ENCODE measurements at regions not wholly inside any gene's neighbourhood (a gene's known extent, or its start where the extent isn't known, plus 50 kb on each side); places are given as distances from the start of the nearest gene placed in this dataset.
"Not testable (repeated sequence)": the region's sequence is repeated elsewhere in the genome, so short reads cannot be mapped to it uniquely, and the experiment has no call there.

DNA sequence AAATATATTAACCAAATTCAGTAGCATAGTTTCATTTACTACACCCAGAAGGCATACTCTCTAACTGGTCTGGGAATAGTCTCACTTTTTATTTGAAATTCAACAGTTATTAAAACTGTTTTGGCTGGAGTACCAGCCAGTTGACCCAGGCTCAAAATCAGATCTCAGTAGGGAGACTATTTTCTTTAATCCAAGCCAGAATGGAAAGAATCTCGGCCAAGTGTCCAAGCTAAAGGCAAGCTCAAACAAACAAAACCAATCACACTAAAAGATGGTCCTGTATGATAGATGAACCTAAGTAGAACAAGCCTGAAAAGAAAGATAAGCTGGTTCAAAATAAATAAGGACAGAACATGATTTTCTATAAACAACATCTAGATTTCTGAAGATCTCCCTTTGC, 259.6 kb upstream of the POM121L12 start:
- no peak for FAIRE-seq

DNA sequence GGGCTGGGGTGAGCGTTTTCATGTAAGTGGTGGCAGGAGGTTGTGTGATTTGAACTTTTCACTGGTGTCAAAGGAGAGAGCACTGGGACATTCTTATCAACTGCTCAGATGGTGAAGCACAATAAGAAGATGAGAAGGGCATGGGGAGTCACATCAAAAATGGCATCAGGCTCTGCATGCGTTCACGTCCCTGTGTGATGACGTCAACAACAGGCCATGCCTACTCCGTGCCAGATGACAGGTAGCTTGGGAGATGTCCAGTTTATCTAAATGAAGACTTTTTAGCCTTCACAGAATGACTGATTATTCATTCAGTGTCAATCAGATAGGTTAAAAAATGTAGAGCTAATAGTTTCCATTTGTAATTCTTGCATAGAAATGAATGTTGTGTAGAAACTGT, 264.3 kb upstream of the POM121L12 start:
- FAIRE-seq = no peak

DNA sequence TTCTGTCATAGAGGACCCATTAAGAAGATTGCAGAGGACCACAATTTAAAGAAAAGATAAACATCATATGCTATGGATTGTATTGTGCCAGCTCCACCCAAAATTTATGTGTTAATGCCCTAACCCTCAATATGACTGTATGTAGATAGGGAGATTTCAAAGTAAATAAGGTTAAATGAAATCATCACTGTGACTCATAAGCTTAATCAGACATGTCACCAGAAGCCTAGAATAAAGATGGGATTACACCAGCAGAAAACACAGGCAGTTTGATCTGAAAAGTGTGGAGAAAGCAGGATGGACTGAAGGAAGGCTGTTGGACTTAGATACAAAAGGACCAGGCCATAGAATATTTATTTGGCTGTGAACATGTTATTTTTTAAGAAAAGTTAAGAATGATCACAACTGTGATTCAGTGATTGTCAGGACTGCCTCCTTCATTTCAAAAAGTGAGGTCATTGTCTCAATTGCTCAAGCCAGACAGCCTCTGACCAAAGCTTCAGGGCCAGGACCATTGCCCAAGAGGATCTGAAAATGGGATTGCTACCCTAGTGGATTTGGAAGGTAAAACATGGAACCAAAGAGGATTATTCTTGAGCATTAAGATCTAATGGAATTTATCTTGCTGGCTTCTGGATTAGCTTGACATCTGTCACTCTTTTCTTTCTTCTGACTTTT, 270.8 kb upstream of the POM121L12 start:
- no peak for FAIRE-seq

DNA sequence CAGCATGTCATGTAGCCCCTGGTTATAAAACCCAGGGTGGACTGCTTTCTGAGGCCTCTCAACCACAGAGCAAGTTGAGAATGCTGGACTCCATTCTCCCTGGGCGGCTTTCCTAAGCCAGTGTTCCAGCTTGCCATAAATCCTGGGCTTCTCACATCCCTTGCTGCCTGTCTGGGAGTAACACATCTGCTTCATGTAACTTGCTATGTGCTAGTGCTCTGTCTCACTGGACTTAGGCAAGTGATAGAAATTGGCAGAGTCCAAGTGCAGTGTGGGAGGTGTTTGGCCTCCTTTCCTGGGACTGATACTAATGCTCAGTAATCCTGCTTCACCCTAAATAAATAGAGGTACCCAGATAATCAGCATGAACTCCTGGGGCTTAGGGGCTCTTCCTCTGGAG, 277.1 kb upstream of the POM121L12 start:
- no peak for FAIRE-seq

DNA sequence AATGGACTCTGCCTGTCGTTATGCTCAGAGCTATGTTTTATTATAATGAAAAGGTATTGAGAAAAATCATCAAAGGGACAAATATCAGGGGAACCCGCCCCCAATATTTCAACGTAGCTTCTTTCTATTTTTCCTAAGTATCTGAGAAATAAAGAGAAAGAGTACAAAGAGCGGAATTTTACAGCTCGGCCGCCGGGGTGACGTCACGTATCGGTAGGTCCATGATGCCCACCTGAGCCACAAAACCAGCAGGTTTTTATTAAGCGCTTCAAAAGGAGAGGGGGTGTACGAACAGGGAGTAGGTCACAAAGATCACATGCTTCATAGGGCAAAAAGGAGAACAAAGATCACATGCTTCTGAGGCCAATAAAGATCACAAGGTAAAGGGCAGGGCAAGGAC, 281.6 kb upstream of the POM121L12 start:
- no peak for FAIRE-seq

DNA sequence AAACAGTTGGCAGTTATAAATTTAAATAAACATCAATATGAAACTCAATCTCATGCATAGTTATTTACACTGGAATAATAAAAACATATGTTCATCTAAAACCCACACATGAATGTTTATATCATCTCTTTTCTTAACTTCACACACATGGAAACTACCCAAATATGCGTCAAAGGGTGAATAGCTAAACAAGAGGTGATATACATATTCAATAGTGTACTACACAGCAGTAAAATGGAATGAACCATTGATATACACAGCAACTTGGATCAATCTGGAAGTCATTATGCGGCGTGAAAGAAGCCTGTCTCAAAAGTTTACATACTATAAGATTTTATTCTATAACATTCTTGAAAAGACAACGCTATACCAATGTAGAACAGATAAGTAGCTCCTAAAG, 282.5 kb upstream of the POM121L12 start:
- FAIRE-seq = no peak

DNA sequence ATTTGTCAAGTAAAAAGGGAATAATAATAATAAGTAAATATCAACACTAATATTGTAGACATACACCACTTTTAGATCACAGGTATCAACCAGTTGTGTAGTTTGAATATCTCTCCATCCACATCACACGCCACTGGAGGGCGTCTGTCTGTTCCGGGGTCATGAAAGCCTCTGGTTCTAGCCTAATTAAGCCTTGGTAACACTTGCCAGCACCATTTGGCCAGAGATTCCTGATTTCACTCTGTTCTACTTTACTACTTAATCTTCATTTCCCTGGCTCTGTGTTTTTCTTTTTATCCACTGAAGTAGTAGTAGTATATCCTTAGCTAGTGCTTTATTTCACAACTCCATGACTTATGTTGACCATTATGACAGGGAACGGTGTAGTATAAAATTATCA, 285.6 kb upstream of the POM121L12 start:
- FAIRE-seq = no peak

DNA sequence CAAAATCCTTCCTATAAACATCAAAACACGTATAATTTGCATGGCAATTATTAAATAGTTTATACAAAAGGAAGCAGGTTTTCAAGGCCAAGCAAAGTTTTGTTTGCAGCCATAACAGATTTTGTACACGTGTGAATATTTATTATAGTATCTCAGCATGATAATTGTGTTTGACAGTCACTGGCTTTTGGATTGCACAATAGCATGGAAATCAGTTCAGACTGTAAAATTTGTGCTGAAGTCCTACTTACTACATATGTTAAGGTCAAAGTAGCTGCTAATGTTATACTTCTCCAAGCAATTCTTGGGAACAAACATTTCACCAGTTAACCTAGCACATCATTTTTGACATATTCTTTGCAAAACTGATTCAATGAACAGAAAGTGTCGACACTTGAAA, 287.6 kb upstream of the POM121L12 start:
- no peak for FAIRE-seq

DNA sequence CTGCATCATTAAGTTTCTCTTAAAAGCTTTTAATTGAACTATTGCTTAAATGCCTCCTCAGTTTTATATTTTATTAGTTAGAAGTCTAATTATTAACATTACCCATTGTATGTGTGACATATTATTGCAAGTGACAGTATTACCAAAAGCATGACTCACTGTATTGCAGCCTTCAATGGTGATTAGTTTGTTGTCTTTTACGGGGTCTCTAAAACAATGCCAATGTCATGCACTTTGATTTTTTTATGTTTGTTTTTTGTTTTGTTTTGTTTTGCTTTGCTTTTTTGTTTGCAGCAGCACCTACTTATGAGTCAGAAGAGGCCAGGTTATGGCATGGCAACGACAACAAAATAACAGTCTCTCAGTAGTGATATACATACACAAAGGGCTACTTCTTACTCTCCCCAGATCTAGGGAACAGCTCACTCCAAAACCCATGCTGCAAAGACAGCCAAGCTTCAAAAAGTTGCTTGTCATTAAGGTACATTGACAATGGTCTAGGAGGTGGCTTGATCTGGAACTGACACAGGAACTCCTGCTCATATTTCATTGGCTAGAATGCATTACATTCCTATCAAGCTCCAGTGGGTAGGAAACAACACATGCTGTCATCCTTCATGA, 293.7 kb upstream of the POM121L12 start:
- FAIRE-seq = no peak

DNA sequence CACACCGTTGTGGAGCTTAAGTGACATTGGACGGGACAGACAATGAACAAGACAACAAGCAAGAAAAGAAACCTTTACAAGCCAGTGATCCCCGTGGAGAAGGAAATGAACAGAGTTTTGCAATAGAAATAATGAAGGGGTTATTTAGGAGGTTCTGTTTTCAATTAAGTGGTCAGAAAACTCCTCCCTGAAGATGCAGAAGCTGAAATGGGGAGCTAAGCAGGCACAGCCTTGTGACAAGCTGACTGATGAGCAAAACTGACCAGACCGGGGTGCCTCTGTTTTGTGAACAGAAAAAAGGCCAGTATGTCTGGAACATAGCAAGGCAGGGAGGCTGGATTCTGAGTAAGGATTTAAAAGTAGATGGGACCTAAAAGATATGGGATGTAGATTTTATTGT, 299.8 kb upstream of the POM121L12 start:
- FAIRE-seq = no peak

DNA sequence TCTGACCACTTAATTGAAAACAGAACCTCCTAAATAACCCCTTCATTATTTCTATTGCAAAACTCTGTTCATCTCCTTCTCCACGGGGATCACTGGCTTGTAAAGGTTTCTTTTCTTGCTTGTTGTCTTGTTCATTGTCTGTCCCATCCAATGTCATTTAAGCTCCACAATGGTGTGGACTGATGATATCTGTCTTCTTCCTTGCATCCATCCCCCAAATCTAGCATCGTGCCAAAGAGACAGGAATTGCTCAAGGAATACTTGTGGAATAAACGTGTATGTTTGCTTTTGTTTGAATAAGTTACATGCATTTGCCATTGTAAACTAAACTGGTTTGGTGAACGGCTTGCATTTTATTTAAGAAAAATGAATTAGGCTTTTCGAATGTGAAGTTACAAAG, 306.8 kb upstream of the POM121L12 start:
- FAIRE-seq = not testable (repeated sequence)

DNA sequence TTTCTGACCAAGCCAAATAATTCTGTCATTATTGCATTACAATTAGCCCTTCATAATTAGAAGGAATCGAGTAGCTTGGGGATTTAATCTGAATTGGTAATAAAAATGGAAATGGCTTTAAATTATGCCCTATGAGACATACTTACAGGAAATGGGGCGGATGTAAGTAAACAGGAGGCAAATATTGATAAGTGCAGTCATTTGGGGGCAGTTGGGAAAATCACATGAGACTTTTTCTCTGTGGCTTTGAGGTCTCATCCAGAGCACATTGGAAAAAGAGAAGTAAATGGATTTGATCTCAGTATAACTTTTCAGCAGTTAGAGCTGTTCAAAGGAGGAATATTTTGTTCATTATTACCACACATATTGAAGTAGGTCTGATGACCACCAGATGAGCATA, 307.8 kb upstream of the POM121L12 start:
- FAIRE-seq = no peak

DNA sequence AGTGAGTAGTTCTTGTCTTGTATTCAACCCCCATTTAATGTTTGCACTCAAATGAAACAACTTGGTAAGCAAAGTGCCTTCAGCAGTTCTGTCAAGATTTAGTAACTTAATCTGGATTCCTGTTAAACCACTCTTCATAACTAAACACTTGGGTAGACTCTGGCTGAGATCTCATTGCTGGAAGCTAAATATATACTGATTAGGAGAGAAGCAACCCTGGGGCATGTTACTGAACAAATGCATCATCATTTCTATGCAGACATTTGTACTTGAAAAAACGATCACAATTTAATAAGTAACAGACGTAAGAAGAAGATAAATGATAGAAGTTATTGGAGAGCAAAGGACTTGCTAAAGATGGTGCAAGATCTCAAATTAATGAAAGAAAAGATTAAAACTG, 308.4 kb upstream of the POM121L12 start:
- FAIRE-seq = no peak

DNA sequence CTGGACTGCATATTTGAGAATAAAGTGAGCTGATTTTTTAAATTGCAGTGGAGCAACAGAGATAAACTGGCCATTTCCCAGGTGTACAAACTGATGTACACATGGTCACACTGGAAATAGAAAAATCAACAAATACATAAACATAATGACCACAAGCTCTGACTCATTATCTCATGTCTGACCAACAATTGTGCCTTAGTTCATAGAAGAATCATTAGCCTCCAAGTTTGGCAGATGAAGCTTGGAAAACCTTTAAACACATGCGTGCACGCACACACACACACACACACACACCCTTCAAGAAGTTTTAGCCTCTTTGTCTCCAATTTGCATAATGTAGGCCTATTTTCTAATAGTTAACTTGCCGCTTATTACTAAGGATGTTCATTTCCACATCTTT, 308.9 kb upstream of the POM121L12 start:
- FAIRE-seq = no peak

DNA sequence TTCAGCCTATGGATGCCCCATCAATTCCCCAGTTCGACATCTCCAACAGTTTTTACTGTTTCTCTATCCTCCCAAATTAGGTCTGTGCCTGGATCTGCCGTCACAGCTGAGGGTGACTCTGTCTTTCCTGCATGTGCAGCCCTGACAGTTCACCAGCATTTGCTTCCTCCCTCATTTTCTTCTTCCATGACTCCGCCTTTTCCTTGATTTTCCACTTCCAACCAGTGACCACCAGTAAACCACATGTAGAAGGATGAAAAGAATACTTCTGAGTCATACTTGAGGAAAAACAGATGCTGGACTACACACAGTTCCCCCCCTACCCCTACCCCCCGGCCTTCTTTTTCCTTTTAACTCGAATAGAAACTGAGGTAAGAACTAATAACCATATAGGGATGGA, 311.8 kb upstream of the POM121L12 start:
- FAIRE-seq = no peak

DNA sequence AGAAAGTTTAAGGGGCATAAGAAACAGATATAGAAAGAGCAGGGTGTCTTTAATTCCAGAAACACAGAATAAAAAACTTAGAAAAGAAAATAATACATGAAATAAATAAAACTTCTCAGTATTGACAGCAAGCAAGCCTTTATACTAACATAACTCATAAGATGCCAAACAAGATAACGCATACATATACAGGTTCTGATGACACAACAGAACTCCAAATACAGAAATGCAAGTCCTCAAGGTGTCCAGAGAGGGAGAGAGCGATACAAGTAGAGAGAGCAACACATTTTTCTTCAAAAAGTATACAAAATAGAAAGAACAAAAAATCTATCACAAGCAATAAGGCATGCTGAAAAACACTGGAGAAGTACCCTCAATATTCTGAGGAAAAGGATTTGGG, 314.6 kb upstream of the POM121L12 start:
- no peak for FAIRE-seq

DNA sequence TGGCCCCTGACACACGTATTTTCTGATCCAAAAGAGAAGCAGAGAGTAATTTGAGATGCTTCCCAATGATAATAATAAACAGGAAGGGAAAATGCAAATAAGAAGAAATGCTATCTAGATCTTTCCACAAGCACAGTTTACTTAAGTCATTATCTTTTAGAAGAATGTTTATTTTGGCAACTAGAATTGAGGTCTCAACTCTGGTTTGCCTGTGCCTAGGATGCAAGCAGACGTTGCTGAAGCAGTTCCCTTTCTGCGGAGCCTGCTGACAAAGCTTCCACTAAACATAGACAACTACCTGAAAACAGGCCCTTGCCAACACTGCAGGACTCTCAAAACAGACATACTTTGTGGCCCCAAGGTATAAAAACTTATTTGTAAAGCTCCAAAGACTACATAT, 315.8 kb upstream of the POM121L12 start:
- FAIRE-seq = no peak

DNA sequence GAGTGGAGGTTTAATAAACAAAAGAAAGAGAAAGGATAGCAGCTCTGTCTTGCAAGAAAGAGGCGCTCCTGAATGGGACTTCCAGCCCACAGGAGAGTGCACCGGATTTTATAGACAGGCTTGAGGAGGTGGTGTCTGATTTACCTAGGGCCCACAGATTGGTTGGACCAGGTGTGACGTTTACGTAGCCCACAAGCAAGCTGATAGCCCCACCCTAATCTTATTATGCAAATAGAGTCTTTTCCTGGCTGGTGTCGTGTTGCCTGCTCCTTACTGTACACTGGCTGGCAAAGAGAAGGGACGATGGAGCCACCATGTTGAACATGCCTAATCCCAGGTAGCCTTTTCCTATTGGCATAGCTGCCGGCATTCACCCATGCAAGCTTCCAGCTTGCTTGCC, 319.7 kb upstream of the POM121L12 start:
- no peak for FAIRE-seq

DNA sequence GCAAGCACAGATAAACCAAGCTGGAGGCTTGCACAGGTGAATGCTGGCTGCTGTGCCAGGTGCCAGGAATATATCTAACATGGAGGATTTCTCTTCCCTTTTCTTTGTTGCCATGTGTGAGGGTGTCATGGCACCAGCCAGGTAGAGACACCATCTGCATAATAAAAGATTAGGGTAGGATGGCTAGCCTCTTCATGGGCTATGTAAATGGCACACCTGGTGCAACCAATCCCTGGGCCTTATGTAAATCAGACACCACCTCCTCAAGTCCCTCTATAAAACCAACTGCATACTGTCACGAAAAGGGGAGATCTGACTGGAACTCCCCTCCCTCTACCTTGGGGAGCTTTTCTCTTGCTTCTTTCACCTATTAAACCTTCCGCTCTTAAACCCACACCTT, 322.5 kb upstream of the POM121L12 start:
- FAIRE-seq = no peak

DNA sequence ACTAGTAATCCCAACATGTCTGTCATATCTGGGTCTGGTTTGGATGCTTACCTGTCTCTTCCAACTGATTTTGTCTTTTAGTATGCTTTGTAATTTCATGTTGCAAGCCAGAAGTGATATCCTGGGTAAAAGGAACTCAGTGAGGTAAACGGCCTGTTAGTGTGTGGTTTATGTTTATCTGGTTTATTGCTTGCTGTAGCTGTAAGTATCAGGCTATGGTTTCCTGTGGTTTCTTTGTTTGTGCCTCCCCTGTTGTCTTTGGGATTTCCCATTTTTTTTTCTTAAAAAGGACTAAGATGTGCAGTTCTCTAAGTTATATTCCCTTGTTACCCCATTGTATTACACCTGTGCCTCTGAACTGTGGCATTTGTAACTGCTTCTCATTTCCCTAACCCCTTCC, 323.5 kb upstream of the POM121L12 start:
- FAIRE-seq = no peak

DNA sequence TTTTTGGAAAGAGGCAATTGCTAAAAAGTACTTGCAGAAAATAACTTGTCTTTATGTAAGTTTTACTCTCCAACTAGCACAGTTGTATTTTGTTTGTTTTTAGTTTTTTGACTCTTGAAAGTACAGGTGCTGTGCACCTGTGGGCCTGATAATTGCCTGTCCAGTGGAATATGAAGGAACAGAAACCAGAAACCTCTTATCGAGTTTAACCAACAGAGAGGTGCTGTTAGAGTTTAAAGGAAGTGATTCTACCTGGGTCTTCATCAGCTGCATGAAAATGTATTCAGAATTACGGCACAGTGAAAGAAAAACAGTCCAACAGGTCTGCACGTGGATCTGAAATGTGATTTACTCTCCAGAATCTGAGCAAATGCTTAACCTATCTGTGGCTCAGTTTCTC, 326.6 kb upstream of the POM121L12 start:
- no peak for FAIRE-seq

DNA sequence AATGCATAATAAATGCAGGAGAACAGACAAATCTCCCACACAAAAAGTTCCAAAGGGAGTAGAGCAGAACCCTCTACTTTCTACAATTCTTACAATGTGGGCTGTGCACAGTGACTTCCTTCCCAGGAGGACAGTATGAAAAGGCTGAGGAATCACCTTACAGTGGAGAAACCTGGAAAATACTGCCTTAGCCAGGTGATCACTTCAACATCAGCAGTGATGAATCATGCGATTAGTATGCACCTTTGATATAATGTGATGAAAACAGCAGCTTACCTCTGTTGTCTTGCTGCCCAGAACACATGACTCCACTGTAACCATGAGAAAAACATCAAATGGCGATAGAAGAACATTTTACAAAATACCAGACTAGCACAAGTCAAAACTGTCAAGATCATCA, 329.7 kb upstream of the POM121L12 start:
- FAIRE-seq = no peak

DNA sequence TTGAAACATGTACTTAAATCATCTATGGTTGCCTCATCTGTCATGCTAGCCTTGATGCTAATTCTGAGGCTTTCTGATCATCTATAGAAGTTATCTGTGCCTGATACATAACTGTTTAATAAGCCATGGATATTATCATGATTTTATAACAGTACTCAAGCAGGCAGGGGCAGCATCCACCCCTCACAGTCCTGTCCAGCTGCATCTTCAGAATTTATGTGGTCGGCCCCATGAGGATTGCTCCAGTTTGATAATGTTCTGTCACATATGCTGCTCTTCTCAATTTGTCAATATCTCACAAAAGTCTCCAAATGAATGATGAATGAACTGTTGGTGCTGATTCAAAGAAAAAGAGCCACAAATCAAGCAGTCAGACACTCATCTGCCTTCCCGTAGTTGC, 335.1 kb upstream of the POM121L12 start:
- no peak for FAIRE-seq

DNA sequence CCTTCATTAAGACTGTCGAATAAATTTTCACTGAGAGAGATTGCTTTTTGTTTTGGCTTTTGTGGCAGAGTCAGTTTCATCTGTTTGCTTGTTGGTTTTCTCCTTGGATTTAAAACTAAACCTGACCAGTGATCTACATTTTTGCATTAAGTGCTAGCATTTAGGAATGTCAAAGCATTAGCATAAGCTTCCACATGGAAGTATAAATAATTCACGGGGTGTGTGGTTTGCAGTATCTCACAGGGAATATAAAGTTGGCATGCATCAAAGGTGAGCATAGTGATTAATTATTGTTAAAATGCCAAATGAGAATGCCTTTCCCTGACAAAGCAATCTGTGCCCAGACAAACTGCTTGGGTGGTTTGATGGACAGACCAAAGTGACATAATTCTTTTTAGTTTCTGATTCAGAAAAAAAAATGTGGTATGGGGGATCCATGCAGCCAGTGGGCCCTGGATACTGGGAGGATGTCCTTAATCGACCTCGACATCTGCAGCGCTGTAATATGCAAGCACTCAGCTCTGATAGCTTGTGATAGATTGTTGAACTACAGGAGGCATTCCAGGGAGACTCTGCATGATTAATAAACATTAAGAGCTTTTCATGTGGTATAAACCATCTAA, 339.3 kb upstream of the POM121L12 start:
- no peak for FAIRE-seq

DNA sequence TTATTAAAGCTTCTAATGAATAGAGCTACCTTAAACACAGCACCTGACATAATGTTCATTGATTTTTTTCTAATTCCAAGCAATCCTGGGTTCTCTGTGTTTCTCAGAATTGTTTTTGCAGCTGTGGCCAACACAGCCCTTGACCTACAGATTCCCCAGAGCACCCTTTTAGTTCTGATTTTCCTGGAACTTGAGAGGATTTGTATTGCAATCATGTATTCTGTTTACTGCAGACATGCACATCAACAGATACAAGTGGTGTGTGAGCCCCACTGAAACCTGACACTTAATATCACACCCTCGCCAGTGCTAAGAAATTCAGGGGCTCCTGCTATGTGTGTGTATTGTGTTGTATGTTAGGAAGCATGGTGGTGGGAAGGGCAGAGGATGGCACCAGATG, 344.2 kb upstream of the POM121L12 start:
- no peak for FAIRE-seq

Data from TTC549 (cell line).